ENCODE measurements at regions not wholly inside any gene's neighbourhood (a gene's known extent, or its start where the extent isn't known, plus 50 kb on each side); places are given as distances from the start of the nearest gene placed in this dataset.

GRCh38 chr7:130942211-130942964 is 208.4 kb upstream of the KLF14 start:
- intact Hi-C loops (cut with micrococcal nuclease), result loop anchor here (2.0 to 5.0 kb wide), 2 partner anchors 30 to 65 kb away; no protein-coding TSS in a partner anchor

GRCh38 chr7:130943336-130943901 is 209.4 kb upstream of the KLF14 start:
- intact Hi-C loops (cut with micrococcal nuclease), result loop anchor here (1.0 to 5.0 kb wide), 3 partner anchors 17 to 64 kb away; no protein-coding TSS in a partner anchor

GRCh38 chr7:130943981-130944380 is 210.0 kb upstream of the KLF14 start:
- intact Hi-C loops (cut with micrococcal nuclease), result loop anchor here (1.0 to 5.0 kb wide), 3 partner anchors 16 to 63 kb away; no protein-coding TSS in a partner anchor

- intact Hi-C loops (cut with micrococcal nuclease), result loop anchor here (5.0 kb wide), 1 partner anchor 62 kb away; no protein-coding TSS in a partner anchor
Observed at GRCh38 chr7:130944997-130945396, 211.0 kb upstream of the KLF14 start.

GRCh38 chr7:130945411-130945811 is 211.4 kb upstream of the KLF14 start:
- intact Hi-C loops (cut with micrococcal nuclease), result no loop called here

- intact Hi-C loops (cut with micrococcal nuclease), result no loop called here
Observed at GRCh38 chr7:130946114-130946513, 212.1 kb upstream of the KLF14 start.

GRCh38 chr7:130947792-130948580 is 214.0 kb upstream of the KLF14 start:
- intact Hi-C loops (cut with micrococcal nuclease), result no loop called here

- intact Hi-C loops (cut with micrococcal nuclease), result loop anchor here (1.0 kb wide), 1 partner anchor 8 kb away; no protein-coding TSS in a partner anchor
Observed at GRCh38 chr7:130948822-130949221, 214.8 kb upstream of the KLF14 start.

- intact Hi-C loops (cut with micrococcal nuclease), result loop anchor here (1.0 kb wide), 1 partner anchor 8 kb away; no protein-coding TSS in a partner anchor
Observed at GRCh38 chr7:130949550-130949949, 215.5 kb upstream of the KLF14 start.

GRCh38 chr7:130950054-130950453 is 216.0 kb upstream of the KLF14 start:
- intact Hi-C loops (cut with micrococcal nuclease), result no loop called here

- intact Hi-C loops (cut with micrococcal nuclease), result no loop called here
Observed at GRCh38 chr7:130950741-130951140, 216.7 kb upstream of the KLF14 start.

- intact Hi-C loops (cut with micrococcal nuclease), result no loop called here
Observed at GRCh38 chr7:130951303-130951975, 217.4 kb upstream of the KLF14 start.

- intact Hi-C loops (cut with micrococcal nuclease), result no loop called here
Observed at GRCh38 chr7:130951976-130952876, 218.2 kb upstream of the KLF14 start.

GRCh38 chr7:130953196-130953595 is 219.2 kb upstream of the KLF14 start:
- intact Hi-C loops (cut with micrococcal nuclease), result no loop called here

GRCh38 chr7:130954918-130955564 is 221.0 kb upstream of the KLF14 start:
- intact Hi-C loops (cut with micrococcal nuclease), result no loop called here

- intact Hi-C loops (cut with micrococcal nuclease), result no loop called here
Observed at GRCh38 chr7:130955565-130955919, 221.5 kb upstream of the KLF14 start.

- intact Hi-C loops (cut with micrococcal nuclease), result loop anchor here (1.0 kb wide), 1 partner anchor 7 kb away; no protein-coding TSS in a partner anchor
Observed at GRCh38 chr7:130956417-130957136, 222.6 kb upstream of the KLF14 start.

- intact Hi-C loops (cut with micrococcal nuclease), result loop anchor here (1.0 kb wide), 1 partner anchor 8 kb away; no protein-coding TSS in a partner anchor
Observed at GRCh38 chr7:130957137-130957513, 223.1 kb upstream of the KLF14 start.
